Nephron (organoid): ENCODE measurements at regions not wholly inside any gene's neighbourhood (a gene's known extent, or its start where the extent isn't known, plus 50 kb on each side); places are given as distances from the start of the nearest gene placed in this dataset.

Source experiments
- H3K27ac Mint-ChIP-seq, 3 experiments: 2 replicates each; pipeline ENCODE4 v1.8.0; 2020; ENCODE audit warnings: mixed read lengths in 3 of 3, mild to moderate bottlenecking in 2 of 3, moderate library complexity in 1 of 3
- H3K27me3 Mint-ChIP-seq: 2 replicates; pipeline ENCODE4 v1.8.0; 2021; ENCODE audit warnings: low read depth, mild to moderate bottlenecking, moderate library complexity, mixed read lengths
- H3K36me3 Mint-ChIP-seq: 2 replicates; pipeline ENCODE4 v1.8.0; 2020; ENCODE audit warnings: low read depth, mixed read lengths
- H3K4me1 Mint-ChIP-seq: 2 replicates; pipeline ENCODE4 v1.8.0; 2020; ENCODE audit warnings: mixed read lengths
- H3K4me3 Mint-ChIP-seq, 3 experiments: 2 replicates each; pipeline ENCODE4 v1.8.0; 2020; ENCODE audit warnings: mild to moderate bottlenecking in 3 of 3, mixed read lengths in 3 of 3, moderate library complexity in 2 of 3
- H3K9me3 Mint-ChIP-seq: 2 replicates; pipeline ENCODE4 v1.8.0; 2020; ENCODE audit warnings: mixed read lengths
- TF ChIP-seq, protein P1 (sequence below), 3 experiments: fragments of 200-600 bp; sonication (generic); IDR thresholded peaks; one replicate each; pipeline ENCODE4 v1.5.0; 2021; ENCODE audit warnings: antibody characterized with exemption in 3 of 3; ENCODE audit not compliant: unreplicated experiment in 3 of 3

- H3K9me3 Mint-ChIP-seq, result peaks cover 4% of the 10 kb centered on the region
- no peak overlapping the region for H3K27ac Mint-ChIP-seq
- H3K4me3 Mint-ChIP-seq, result no peak overlapping the region
- H3K27me3 Mint-ChIP-seq, result no peaks in the 10 kb centered on the region
- TF ChIP-seq, protein P1, sequence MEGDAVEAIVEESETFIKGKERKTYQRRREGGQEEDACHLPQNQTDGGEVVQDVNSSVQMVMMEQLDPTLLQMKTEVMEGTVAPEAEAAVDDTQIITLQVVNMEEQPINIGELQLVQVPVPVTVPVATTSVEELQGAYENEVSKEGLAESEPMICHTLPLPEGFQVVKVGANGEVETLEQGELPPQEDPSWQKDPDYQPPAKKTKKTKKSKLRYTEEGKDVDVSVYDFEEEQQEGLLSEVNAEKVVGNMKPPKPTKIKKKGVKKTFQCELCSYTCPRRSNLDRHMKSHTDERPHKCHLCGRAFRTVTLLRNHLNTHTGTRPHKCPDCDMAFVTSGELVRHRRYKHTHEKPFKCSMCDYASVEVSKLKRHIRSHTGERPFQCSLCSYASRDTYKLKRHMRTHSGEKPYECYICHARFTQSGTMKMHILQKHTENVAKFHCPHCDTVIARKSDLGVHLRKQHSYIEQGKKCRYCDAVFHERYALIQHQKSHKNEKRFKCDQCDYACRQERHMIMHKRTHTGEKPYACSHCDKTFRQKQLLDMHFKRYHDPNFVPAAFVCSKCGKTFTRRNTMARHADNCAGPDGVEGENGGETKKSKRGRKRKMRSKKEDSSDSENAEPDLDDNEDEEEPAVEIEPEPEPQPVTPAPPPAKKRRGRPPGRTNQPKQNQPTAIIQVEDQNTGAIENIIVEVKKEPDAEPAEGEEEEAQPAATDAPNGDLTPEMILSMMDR (IDR thresholded peaks at IDR 0.05; ENCODE audit: unreplicated experiment in 3 of 3), result no peak
- no peaks in the 10 kb centered on the region for H3K4me1 Mint-ChIP-seq
- H3K36me3 Mint-ChIP-seq, result no peaks in the 10 kb centered on the region
Observed at GRCh38 chr1:239861985-239862384, 229.7 kb upstream of the FMN2 start.

- no peaks in the 10 kb centered on the region for H3K27me3 Mint-ChIP-seq
- no peaks in the 10 kb centered on the region for H3K4me1 Mint-ChIP-seq
- no peak overlapping the region for H3K4me3 Mint-ChIP-seq
- no peak overlapping the region for H3K27ac Mint-ChIP-seq
- H3K36me3 Mint-ChIP-seq, result no peaks in the 10 kb centered on the region
- TF ChIP-seq, protein P1 (IDR thresholded peaks at IDR 0.05; ENCODE audit: unreplicated experiment in 3 of 3), result no peak
- peaks cover 4% of the 10 kb centered on the region for H3K9me3 Mint-ChIP-seq
Observed at GRCh38 chr1:239868058-239868832, 223.4 kb upstream of the FMN2 start.

DNA sequence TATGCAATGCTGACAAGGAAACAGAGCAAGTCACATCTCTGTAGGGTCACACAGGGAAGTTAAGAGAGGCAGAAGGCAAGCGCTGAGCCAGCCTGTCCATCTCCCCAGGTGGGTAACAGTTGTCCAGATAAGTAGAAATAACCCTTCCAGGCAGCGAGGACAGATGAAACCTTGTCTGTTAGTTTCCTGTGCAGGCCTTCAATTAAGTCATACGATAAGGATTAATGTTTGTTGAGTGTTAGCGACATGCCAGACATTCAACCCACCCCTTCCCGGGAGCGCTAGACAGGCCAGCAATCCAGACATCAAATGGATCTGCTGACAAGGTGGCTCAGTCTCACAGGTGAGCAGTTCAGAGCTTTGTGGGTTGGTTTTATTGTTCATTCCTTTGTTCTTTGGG lies 221.5 kb upstream of the FMN2 start:
- Mint-ChIP-seq H3K4me3 (no peak overlapping the region), H3K36me3 (no peaks in the 10 kb centered on the region), H3K27me3 (no peaks in the 10 kb centered on the region), H3K9me3 (no peaks in the 10 kb centered on the region), H3K4me1 (no peaks in the 10 kb centered on the region), H3K27ac (no peak overlapping the region)
- TF ChIP-seq, protein P1 (IDR thresholded peaks at IDR 0.05; ENCODE audit: unreplicated experiment in 3 of 3), result no peak

GRCh38 chr1:239872626-239873025 lies 219.1 kb upstream of the FMN2 start:
- TF ChIP-seq, protein P1 (IDR thresholded peaks at IDR 0.05; ENCODE audit: unreplicated experiment in 3 of 3), result no peak
- Mint-ChIP-seq H3K27ac (no peak overlapping the region), H3K27me3 (no peaks in the 10 kb centered on the region), H3K4me1 (no peaks in the 10 kb centered on the region), H3K36me3 (no peaks in the 10 kb centered on the region), H3K9me3 (no peaks in the 10 kb centered on the region), H3K4me3 (no peak overlapping the region)

- H3K36me3 Mint-ChIP-seq, result no peaks in the 10 kb centered on the region
- no peaks in the 10 kb centered on the region for H3K27me3 Mint-ChIP-seq
- H3K4me3 Mint-ChIP-seq, result no peak overlapping the region
- H3K27ac Mint-ChIP-seq, result no peak overlapping the region
- TF ChIP-seq, protein P1 (IDR thresholded peaks at IDR 0.05; ENCODE audit: unreplicated experiment in 3 of 3), result no peak
- no peaks in the 10 kb centered on the region for H3K9me3 Mint-ChIP-seq
- H3K4me1 Mint-ChIP-seq, result no peaks in the 10 kb centered on the region
Observed at GRCh38 chr1:239874831-239875230, 216.9 kb upstream of the FMN2 start.
